ENCODE measurements at regions not wholly inside any gene's neighbourhood (a gene's known extent, or its start where the extent isn't known, plus 50 kb on each side); places are given as distances from the start of the nearest gene placed in this dataset.
"Not testable (repeated sequence)": the region's sequence is repeated elsewhere in the genome, so short reads cannot be mapped to it uniquely, and the experiment has no call there.

DNA sequence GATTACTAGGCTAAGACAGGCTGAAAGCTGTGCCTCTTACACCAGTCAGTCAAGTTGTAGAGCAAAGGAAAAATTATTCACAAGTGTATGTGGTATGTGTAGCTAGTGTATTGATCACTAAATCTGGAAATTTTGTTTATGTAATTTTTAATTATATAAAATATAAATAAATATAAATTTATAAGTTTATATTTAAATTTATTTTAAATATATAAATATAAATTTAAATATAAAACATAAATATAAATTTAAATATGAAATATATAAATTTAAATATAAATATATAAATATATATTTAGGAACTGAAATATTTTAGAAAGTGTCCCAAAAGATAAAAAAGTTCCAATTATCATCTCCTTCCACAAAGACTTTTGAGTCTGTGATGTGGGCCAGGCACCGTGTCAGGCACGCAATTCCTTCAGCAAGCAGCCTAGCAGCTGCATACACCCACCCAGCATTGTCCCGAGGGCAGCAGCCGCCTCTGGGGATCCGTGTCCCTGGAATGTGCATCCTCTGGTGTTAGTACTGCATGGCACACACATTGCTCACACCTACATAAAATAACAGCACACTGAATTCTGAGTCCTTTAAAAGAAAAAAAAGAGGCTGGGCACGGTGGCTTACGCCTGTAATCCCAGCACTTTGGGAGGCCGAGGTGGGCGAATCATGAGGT lies 1098.0 kb downstream of the BRD1 start:
- no peak for DNase-seq (ENCODE audit: low spot score)

DNA sequence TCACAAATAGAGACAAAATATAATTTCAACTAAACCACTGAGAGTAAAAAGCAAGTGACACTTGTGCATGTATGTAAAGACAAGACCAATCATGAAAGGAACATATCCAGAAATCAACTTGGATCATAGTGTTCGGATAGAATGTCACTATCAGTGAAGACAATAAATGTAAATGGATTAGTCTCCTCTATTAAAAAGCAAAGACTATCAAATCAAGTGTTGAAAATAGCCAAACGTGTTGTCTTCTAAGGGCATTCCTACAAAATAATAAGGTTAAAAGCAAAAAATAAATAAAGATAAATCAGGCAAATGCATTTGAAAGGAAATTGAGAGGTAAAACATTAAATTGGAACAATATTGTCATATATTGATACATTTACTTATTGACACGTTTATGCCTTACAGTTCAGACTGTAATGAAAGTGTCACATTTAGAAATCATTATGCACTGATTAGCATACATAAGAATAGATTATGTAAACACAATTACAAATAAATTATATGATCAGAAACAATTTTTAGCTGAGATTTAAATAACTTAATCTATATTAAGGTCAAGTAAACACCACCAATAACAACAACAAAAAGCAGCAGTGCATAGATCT lies 1100.1 kb downstream of the BRD1 start:
- DNase-seq (ENCODE audit: low spot score) = no peak

DNA sequence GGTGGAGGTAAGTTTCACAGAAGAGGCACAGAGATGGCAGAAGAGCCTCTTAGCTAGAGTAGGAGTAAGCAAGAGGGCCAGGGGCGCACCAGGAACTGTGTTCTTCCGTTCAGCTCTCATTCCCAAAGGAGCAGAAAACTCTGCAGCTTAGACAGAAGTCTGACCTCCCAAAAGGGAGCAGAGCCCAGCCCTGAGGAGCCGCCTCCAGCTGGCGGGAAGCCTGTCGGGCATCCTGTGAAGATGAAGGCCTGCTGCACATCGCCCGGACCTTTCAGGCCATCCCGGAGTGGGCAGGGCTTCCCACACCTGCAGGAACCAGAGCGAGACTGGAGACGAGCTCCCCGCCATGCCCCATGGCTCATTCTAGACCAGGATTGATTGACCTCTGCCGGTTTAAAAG lies 1102.8 kb downstream of the BRD1 start:
- no peak for DNase-seq (ENCODE audit: low spot score)

DNA sequence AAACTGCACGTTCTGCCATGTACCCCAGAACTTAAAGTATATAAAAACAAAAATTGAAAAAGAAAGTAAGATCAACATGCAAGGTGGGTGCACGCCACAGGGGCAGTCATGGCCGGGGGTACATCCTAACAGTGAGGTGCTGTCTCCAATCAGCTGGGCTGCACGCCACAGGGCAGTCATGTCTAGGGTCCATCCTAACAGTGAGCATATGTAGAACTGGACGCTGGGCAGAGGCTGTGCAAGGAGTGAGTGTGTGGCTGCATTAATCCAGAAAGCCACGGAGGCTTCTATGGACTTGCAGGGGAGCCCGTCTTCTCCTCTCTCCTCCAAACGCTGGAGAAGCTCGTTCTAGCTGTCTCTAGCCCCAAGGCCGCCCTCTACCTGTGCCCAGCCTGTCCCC lies 1105.0 kb downstream of the BRD1 start:
- no peak for DNase-seq (ENCODE audit: low spot score)

DNA sequence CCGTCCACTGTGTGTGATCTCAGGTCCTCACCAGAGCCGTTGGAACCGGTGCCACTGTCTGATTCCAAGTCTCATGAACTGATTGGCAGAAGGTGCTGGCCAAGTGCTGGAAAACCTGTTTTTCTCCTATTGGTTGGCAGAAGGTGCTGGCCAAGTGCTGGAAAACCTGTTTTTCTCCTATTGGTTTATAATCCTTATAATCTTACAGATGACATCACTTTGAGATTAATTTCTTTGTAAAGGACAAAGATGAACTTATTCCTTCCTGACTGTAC lies 1106.3 kb downstream of the BRD1 start:
- DNase-seq (ENCODE audit: low spot score) = no peak

DNA sequence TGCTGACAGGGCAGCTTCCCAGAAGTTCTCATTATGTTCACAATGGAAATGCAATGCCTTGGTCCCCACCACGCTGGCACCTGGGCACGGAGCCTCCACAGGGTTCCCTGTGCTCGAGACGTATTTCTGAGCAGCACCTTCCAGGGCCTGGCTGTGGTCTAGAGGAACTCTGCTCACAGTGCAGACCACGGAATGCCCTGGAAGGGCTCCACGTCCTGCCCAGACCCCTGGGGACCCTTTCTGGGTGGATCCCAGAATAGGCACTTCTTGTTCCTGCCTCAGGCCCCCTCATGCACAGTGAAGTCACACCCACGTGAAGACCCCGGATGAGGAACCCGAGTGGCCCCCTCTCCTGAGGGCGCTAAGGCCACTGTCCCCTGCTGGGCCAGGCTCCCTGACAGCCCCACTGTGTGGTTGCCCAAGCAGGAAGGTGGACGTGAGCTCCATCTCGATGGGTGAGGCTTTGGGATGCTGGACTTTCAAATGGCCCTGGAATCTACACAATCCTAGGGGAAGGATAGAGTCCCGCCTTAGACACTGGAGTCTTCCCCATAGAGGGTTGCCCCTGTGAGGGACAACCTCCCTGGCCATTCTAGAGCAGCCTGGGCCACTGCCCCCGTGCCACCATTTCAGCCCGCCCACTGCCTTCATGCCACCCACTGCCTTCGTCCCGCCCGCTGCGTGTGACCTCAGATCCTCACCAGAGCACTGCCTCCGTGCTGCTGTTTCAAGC lies 1106.8 kb downstream of the BRD1 start:
- DNase-seq (ENCODE audit: low spot score) = no peak

DNA sequence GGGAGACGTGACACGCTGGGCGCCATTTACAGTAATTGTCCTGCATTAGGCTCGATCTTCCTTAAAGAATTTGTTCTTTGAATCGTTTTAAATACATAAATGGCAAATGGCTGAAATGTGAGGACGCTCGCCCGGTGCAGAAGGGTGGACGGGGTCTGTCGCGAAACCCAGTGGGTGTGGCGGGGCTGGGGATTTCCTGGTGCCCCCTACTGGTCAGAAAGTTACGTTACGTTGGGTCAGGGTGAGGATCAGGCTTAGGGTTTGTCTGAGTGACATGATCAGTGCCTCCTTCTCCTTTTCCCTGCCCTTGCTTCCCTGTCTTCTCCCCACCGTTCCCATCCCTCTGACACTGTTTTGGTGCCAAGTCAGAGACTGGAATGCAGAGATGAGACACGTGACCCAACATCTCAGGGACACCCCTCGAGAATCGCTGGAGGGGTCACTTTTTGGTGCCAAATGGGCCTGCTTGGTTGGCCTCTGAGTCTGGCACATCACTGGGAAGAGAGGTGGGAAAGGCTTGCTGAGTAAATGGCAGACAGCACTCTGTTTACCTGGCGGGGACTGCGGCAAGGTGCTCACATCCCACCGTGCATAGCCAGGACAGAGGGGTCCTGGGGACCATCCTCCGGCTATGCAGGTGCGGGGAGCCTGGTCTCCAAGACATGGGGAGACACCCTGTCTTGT lies 1107.6 kb downstream of the BRD1 start:
- DNase-seq (ENCODE audit: low spot score) = no peak

DNA sequence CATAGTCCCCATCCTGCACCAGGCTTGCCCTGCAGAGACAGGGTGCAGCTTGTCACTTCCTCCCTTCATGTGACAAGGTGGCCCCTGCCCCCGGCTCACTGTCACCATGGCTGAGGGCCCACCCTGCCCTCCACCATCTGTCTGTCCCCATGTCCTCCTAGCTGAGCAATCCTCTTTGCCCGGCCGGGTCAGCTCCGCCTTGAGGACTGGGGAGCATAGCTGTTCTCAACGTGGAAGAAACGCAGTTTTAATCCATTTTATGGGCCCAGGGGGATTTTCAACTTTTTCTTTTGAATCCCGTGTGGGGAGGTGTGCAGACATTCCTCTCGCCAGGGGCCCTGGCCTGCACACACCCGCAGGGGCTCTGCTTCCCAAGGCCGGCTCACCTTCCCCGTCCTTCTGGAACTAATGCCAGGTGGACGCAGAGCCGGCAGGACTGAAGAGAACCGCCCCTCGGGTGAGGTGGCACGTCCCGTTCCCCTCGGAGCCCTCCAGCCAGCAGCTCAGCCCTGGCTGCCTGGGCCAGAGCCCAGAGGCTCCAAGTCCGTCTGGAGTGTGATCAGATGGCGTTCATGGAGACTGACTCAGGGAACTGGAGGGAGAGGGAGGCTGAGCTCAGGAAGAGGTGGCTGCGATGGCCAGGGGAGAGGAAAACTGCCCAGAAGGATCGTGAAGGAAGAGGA lies 1108.7 kb downstream of the BRD1 start:
- DNase-seq (ENCODE audit: low spot score) = no peak

DNA sequence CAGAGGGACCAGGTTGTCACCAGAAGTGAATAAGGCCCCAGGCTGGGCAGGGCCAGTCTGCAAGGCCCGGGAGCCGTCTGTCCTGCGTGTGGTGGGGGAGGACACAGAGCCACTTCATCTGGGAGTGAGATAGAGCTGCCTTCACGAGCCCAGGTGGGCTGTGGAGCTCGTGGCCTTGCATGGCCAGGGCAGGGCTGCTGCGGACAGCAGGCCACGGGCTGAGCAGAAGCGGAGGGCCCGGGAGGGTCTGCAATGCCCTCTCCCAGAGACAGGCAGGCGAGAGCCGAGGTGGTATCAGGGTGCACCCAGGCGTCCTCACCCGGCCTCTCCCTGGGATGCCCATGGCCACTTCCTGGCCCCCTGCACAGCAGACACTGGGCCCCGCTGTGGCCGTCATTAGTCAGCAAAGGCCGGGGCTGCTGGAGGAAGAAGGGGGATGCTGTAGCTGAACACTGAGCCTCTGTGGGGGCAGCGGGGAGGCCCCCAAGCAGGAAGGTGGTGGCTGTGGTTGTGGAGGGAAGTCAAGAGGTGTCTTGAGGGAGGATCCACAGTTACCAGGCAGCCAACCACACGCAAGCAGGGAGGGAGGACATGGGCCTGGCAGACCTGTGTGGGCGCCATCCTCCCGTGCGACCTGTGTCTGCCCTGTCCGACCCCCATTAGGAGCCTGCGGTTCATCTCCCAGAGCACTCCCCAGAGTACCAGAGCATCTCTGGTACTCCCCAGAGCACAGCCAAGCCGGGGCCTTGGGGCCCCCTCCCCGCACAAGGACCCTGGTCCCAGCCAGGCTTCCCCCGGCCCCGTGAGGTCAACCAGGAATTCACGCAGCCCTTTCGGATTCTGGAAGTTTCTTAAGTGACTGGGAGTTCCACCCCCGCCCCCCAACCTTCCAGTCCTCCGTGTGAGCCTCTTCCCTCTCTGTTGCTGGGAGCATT lies 1109.5 kb downstream of the BRD1 start:
- no peak for DNase-seq (ENCODE audit: low spot score)

DNA sequence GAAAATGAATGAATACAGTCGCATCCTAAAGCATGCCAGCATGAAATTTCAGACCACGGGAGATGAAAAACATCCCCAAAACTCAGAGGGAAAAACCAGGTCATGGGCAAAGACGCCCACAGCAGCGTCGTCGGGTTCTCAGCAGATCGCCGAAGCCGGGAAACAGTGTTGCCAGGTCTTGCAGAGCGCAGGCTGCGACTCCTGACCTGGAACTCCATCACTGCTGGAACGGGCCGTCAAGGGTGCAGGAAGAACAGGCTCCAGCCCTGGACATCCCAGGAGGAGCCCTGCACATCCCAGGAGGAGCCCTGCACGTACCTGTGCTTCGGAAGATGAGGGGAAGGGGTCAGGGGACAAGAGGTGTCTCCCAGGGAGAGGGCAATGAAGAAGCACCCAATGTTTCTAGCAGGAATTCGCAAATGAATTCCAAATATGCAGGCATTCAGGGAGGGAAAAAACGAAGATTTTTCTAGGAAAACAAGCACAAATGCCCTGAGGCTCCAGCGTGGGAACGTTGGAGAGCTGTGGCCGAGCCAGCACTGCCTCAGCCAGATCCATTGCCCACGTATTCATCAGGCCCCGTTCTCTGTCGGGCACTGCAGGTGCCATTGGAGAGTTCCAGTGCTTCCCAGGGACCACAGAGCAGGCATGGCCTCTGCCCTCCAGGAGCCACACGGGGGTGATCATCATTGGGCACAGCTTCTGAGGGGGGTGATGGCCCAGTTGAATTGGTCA lies 1110.4 kb downstream of the BRD1 start:
- DNase-seq (ENCODE audit: low spot score) = no peak

DNA sequence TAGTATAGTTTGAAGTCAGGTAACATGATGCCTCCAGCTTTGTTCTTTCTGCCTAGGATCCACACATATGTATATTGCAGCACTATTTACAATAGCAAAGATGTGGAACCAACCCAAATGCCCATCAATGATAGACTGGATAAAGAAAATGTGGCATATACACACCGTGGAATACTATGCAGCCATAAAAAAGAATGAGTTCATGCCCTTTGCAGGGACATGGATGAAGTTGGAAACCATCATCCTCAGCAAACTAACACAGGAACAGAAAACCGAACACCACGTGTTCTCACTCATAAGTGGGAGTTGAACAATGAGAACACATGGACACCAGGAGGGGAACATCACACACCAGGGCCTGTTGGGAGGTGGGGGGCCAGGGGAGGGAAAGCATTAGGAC lies 1111.5 kb downstream of the BRD1 start:
- not testable (repeated sequence) for DNase-seq (ENCODE audit: low spot score)

DNA sequence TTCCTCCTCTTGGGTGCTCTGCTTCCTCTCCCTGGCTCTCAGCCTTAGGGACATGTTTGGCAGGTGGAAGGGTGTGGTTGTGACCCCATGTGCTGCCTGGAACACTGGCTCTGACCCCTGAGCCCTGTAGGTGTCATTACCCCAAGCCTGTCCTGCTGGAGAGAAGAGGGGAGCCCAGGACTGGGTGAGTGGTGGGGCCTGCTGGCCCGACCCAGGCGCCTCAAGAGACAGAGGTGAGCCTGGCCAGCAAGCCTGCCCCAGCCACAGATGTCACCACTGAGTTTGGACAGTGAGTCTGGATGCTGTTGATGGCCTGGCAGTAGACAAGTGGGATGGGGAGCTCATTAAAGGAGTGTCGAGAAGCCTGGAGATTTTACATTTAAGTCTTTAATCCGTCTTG lies 1112.2 kb downstream of the BRD1 start:
- no peak for DNase-seq (ENCODE audit: low spot score)

DNA sequence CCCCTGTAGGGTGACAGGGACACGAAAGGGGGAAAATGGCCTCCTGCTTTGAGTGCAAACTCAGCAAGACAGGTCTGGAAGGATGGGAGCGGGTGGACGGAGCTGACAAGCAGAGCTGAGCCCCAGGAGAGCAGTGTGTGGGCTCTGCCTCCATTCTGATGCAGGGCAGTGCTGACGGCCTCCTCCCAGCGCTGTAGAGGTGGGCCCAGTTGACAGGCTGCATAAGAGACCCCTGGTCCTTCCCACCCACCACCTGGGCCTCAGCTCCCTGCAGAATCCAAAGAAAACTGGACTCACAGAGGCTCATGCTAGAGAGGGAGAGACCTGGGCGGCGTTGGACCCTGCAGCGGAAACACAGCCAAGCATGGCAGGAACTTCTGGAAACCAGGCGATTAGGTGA lies 1113.4 kb downstream of the BRD1 start:
- no peak for DNase-seq (ENCODE audit: low spot score)

DNA sequence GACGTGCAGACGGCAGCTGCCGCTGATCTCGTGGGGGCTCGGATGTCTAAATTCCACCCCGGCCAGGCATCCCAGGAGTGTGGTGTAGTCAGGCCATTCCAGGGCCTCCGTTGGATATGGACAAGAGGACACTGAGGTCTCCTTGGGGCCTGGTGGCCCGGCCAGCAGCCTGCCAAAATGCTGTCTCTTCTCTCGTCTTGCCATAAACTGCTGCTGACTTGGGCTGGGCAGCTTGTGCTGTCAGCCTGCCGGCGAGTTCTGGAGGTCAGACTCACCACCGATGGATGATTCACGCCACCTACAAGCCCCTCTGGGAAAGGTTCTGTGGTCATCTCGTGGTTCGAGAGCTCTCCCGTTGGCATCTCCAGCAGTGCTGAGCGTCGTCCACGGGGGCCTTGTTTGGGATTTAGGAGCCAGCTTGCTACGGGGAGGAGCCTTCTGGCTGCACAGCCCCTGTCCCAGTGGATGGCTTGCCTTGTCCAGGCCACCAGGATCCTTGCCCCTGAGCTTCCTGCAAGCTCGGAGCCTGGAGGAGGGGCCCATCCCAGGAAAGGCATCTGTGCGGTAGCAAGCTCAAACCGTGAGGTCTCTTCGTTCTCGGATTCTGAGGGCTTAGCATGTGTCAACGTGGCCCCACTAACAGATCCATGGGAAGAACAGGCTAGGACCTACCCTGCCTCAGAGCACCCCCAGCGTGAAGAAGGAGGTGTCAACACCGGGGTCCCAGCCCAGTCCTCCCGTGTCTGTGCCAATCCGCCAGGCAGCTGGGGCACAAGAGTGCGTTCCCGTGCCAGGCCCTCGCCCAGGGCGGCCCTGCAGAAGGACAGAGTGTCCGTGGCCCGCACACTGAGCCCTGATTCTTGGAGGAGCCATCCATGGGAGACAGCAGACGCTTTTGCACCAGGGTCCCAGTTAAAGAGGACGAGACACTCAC lies 1114.1 kb downstream of the BRD1 start:
- DNase-seq (ENCODE audit: low spot score) = no peak

DNA sequence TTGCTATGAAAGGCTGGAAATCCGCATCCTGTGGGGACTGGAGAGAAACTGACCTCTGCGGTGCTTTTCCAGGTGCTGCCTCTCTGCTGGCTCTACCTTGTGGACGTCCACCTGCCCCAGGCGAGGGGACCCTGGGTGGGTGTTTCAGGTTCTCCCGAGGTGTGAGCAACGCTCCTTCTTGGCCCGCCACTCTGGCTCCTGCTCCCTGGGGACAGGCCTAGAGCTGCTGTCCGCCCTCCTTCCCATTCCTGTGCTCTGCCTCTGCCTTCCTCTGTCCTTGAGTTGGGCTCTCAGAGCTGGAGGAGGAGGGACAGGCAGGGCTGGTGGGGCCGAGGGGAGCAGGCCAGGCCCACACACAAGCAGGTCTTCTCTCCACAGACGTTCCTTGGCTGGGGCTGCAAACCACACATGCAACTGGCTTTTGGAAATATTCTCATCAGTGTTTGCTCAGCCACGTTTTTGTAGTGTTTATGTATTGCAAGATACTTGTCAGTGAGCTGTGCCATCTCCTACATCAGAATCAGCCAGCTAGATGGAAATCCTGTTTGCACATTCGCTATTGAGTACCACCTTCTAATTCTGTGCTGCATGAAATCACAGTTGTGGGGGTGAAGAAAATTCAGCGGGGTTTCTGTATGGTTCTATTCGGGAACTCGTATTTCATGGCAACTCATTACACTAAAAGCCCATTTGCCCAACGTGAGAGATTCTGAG lies 1115.0 kb downstream of the BRD1 start:
- DNase-seq (ENCODE audit: low spot score) = no peak

DNA sequence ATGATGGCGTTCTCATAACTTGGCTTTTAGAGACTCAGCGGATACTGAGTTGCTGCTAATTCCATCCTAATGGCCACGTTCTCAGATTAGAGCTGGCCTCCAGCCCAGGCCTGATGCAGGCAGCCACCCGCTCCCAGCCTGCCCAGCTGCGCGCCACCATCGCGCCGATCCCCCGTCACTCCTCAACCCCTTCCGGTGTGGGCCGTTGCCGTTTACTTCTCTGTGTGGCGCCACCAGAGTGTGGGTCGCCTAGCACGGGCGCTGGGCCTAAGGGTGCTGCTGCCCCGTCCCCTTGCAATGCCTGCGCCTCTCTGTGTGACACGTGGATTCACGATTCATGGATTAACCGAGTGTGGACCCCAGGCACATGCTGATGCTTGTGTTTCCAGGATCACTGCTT lies 1116.0 kb downstream of the BRD1 start:
- DNase-seq (ENCODE audit: low spot score) = no peak

DNA sequence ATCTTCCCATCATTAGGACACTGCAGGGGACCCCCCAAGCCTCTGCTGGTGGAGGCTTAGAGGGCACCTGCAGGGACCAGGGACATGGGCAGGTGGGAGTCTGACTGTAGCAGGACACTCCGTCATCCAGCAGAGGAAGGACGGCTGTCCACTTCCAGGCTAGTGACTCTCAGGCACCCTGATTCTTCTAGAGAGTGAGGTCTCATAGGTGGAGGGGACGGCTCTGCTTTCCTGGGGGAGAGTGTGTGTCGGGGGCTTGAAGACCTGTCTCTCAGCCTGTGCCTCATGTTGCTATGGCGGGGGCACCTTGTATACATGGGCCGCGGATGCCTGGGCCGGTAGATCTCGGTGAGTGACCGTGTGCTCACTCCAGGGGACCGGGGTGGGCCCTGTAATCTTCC lies 1116.6 kb downstream of the BRD1 start:
- DNase-seq (ENCODE audit: low spot score) = no peak

DNA sequence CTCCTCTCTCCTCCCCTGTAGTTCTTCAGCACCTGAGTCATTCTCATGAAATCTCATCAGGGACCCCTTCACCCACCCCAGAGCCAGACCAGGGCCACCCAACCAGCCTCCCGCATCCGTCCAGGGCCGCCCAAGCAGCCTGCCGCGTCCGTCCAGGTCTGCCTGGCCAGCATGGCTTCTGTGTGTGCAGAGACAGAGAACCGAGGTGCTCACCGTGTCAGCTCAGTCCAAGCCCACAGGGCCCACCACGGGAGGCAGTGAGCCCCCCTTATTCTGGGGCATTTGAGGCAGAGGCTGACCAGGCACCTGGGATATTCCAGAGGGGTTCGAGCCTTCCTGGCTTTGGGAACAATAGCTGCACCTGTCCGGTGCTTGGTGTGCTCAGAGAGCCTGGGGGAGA lies 1117.3 kb downstream of the BRD1 start:
- DNase-seq (ENCODE audit: low spot score) = no peak

DNA sequence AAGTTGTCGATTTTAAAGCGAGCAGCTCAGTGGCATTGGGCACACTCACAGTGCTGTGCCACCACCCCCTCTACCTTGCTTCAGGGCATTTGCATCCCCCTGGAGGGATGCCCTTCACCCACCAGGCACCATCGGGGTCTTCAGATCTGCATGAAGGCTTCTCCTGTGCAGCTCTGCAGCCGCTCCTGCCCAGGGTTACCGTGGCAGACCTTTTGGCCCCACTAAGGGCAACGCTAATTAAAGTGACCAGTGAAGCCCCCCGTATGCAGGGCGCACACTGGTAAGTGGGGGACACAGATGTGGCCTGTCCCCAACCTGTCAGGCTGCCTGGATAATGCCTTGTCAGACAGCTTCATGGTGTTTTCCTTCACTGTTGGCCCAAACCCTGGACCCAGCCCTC lies 1117.7 kb downstream of the BRD1 start:
- DNase-seq (ENCODE audit: low spot score) = no peak
